Neural cell (in vitro differentiated cells): ENCODE measurements at regions not wholly inside any gene's neighbourhood (a gene's known extent, or its start where the extent isn't known, plus 50 kb on each side); places are given as distances from the start of the nearest gene placed in this dataset.

Source experiments
- H2AFZ ChIP-seq: fragments of 200-600, 300-800 bp; sonication (generic), shearing (Covaris generic); 2 replicates; pipeline ENCODE4 v1.6.0; 2014; ENCODE audit warnings: low read depth, mild to moderate bottlenecking, antibody characterized with exemption, low read length, moderate library complexity
- H3F3A ChIP-seq: fragments of 200-600 bp; shearing (Covaris generic); 2 replicates; pipeline ENCODE4 v1.6.1; 2016; ENCODE audit warnings: mild to moderate bottlenecking, moderate library complexity, mixed read lengths, antibody characterized with exemption, low read length; ENCODE audit not compliant: insufficient read depth, poor library complexity, severe bottlenecking
- H3K27ac ChIP-seq: fragments of 200-600, 300-800 bp; sonication (generic), shearing (Covaris generic); 2 replicates; pipeline ENCODE4 v1.5.1; 2014; ENCODE audit warnings: mild to moderate bottlenecking, low read length, moderate library complexity
- H3K27me3 ChIP-seq: fragments of 300-800, 200-600 bp; sonication (generic), shearing (Covaris generic); 2 replicates; pipeline ENCODE4 v1.6.0; 2014; ENCODE audit warnings: mild to moderate bottlenecking, low read depth, low read length, moderate library complexity; ENCODE audit not compliant: insufficient read depth
- H3K36me3 ChIP-seq: fragments of 300-800, 200-600 bp; sonication (generic), shearing (Covaris generic); 2 replicates; pipeline ENCODE4 v1.5.1; 2014; ENCODE audit warnings: mild to moderate bottlenecking, antibody characterized with exemption, low read length, moderate library complexity; ENCODE audit not compliant: insufficient read depth
- H3K4me2 ChIP-seq: fragments of 300-800, 200-600 bp; sonication (generic), shearing (Covaris generic); 2 replicates; pipeline ENCODE4 v1.6.0; 2014; ENCODE audit warnings: mild to moderate bottlenecking, low read length
- H3K4me3 ChIP-seq: fragments of 300-800, 200-600 bp; sonication (generic), shearing (Covaris generic); 2 replicates; pipeline ENCODE4 v1.5.1; 2014; ENCODE audit warnings: mild to moderate bottlenecking, low read length, moderate library complexity
- H3K79me2 ChIP-seq: fragments of 200-600 bp; shearing (Covaris generic); replicated peaks from 2 replicates; pipeline ENCODE4 v1.6.0; 2014; ENCODE audit warnings: mild to moderate bottlenecking, low read length, moderate library complexity; ENCODE audit not compliant: insufficient read depth
- H3K9ac ChIP-seq: fragments of 300-800, 200-600 bp; sonication (generic), shearing (Covaris generic); 2 replicates; pipeline ENCODE4 v1.6.1; 2016; ENCODE audit warnings: mild to moderate bottlenecking, low read length, mixed read lengths
- H3K9me2 ChIP-seq: fragments of 200-600 bp; shearing (Covaris generic); 2 replicates; pipeline ENCODE4 v1.6.1; 2016; ENCODE audit warnings: mild to moderate bottlenecking, low read length, mixed read lengths; ENCODE audit not compliant: insufficient read depth
- H3K9me3 ChIP-seq: fragments of 200-600, 300-800 bp; sonication (generic), shearing (Covaris generic); 2 replicates; pipeline ENCODE4 v1.6.1; 2016; ENCODE audit warnings: mild to moderate bottlenecking, mixed run types, low read length, moderate library complexity, mixed read lengths
- H4K20me1 ChIP-seq: fragments of 200-600 bp; shearing (Covaris generic); 2 replicates; pipeline ENCODE4 v1.6.1; 2016; ENCODE audit warnings: mild to moderate bottlenecking, mixed run types; ENCODE audit not compliant: insufficient read depth
- EP300 ChIP-seq: fragments of 450-650 bp; conservative IDR thresholded peaks from 2 replicates; pipeline ENCODE4 v1.6.1; 2014; ENCODE audit warnings: antibody characterized with exemption, mild to moderate bottlenecking, moderate library complexity; ENCODE audit not compliant: poor library complexity, severe bottlenecking
- EZH2 ChIP-seq: fragments of 200-600, 300-800 bp; shearing (Covaris generic), sonication (generic); IDR thresholded peaks from 2 replicates; pipeline ENCODE4 v1.6.1; 2014; ENCODE audit warnings: antibody characterized with exemption, low read length, borderline replicate concordance, mild to moderate bottlenecking; ENCODE audit not compliant: insufficient read depth, poor library complexity, severe bottlenecking
- MXI1 ChIP-seq: fragments of 450-650 bp; conservative IDR thresholded peaks from 2 replicates; pipeline ENCODE4 v1.6.1; 2014; ENCODE audit warnings: antibody characterized with exemption, mild to moderate bottlenecking; ENCODE audit not compliant: poor library complexity, severe bottlenecking
- POLR2AphosphoS5 ChIP-seq: IDR thresholded peaks from 2 replicates; pipeline ENCODE4 v1.6.1; 2012
- RAD21 ChIP-seq: fragments of 450-650 bp; conservative IDR thresholded peaks from 2 replicates; pipeline ENCODE4 v1.6.1; 2014; ENCODE audit warnings: antibody characterized with exemption, mild to moderate bottlenecking, moderate library complexity
- REST ChIP-seq: IDR thresholded peaks from 2 replicates; pipeline ENCODE4 v1.6.1; 2012; ENCODE audit warnings: borderline replicate concordance
- SMC3 ChIP-seq: fragments of 450-650 bp; conservative IDR thresholded peaks from 2 replicates; pipeline ENCODE4 v1.6.1; 2014; ENCODE audit warnings: antibody characterized with exemption, mild to moderate bottlenecking, moderate library complexity; ENCODE audit not compliant: poor library complexity
- TAF1 ChIP-seq: IDR thresholded peaks from 2 replicates; pipeline ENCODE4 v1.6.1; 2012; ENCODE audit warnings: low read depth
- TF ChIP-seq, protein P1 (sequence below): fragments of 450-650 bp; IDR thresholded peaks from 2 replicates; pipeline ENCODE4 v1.5.1; 2014; ENCODE audit warnings: antibody characterized with exemption, mild to moderate bottlenecking, moderate library complexity; ENCODE audit not compliant: poor library complexity, severe bottlenecking

DNA sequence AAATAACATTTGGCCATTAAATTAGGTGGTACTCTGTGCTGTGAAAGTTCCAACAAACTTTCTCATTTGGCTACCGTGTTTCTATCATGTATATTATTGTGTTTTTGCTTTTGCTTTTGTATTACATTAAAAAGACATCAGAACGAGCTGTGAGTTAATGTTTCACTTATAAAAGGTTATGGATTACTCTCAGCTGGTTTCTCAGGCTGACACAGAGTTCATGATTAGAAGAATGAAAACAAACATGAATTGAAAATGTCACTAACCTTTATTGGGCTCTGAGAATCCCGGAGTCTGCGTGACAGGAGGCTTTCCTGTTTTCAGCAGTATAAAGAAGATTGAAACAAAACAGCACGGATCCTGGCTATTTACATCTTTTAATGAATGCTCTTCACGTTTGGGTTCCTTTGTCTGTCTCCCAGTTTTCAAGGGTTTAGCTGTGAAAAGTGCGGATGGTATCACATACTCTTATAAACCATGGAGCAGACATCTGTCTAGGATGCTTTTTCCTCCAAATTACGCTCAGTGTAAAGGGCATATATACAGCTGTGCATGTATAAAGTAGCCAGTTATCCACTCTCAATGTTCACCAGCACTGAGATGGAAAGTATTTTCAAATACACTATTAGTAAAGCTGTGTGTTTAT, 153.6 kb downstream of the PTCSC3 start:
- Histone ChIP-seq H3K79me2 (no peaks in the 10 kb centered on the region), H3K9ac (no peak overlapping the region), H3K9me3 (no peaks in the 10 kb centered on the region), H3K4me2 (no peak overlapping the region), H3K9me2 (no peaks in the 10 kb centered on the region), H2AFZ (no peak overlapping the region), H3K27ac (no peak overlapping the region), H4K20me1 (no peaks in the 10 kb centered on the region), H3K27me3 (peaks cover 19% of the 10 kb centered on the region), H3K4me3 (peak overlapping the region; percentile 9), H3K36me3 (no peaks in the 10 kb centered on the region), H3F3A (peaks cover 5% of the 10 kb centered on the region)
- TF ChIP-seq, protein P1, sequence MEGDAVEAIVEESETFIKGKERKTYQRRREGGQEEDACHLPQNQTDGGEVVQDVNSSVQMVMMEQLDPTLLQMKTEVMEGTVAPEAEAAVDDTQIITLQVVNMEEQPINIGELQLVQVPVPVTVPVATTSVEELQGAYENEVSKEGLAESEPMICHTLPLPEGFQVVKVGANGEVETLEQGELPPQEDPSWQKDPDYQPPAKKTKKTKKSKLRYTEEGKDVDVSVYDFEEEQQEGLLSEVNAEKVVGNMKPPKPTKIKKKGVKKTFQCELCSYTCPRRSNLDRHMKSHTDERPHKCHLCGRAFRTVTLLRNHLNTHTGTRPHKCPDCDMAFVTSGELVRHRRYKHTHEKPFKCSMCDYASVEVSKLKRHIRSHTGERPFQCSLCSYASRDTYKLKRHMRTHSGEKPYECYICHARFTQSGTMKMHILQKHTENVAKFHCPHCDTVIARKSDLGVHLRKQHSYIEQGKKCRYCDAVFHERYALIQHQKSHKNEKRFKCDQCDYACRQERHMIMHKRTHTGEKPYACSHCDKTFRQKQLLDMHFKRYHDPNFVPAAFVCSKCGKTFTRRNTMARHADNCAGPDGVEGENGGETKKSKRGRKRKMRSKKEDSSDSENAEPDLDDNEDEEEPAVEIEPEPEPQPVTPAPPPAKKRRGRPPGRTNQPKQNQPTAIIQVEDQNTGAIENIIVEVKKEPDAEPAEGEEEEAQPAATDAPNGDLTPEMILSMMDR: no peak
- TF ChIP-seq EZH2 (no peak), TAF1 (no peak), POLR2AphosphoS5 (no peak), SMC3 (no peak), REST (no peak), MXI1 (no peak), EP300 (no peak), RAD21 (no peak)

DNA sequence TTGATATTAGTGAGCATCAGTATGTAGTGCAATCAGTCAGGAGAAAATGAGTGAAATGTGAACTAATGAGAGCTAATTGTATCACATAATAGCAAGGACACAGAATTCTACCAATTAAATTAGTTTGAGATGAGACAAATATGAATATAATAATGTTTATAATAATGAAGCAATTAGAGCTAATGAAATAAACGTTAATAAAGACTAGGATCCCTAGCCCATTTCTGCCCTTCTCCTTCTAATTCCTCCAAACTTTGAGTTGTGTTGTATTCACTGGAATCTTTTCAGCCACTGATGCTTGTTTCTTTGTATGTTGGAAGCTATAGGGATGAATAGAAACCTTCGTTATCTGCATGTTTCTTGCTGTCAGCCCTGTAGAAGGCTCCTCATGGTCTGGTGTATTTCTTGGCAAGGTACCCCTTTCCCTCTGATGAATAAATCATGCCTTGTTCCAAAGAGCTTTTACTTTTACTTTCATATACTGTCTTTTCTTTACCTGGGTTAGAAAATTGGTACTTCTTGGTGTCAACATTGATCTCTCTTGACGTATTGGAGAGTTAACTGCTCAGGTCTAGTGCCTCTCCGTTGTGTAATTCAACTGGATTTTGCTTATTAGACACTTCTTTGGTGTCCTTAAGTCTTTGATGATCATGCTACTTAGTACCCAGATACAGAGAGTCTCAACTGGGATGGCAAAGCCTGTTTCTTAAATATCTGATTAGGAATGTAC, 154.8 kb downstream of the PTCSC3 start:
- TF ChIP-seq EP300 (no peak), SMC3 (no peak), TAF1 (no peak), RAD21 (no peak), MXI1 (no peak), POLR2AphosphoS5 (no peak), REST (no peak), EZH2 (no peak)
- TF ChIP-seq, protein P1: no peak
- Histone ChIP-seq H2AFZ (no peak overlapping the region), H3K9ac (no peak overlapping the region), H4K20me1 (no peaks in the 10 kb centered on the region), H3K4me2 (no peak overlapping the region), H3K36me3 (no peaks in the 10 kb centered on the region), H3K9me2 (no peaks in the 10 kb centered on the region), H3F3A (peaks cover 5% of the 10 kb centered on the region), H3K9me3 (no peaks in the 10 kb centered on the region), H3K27me3 (peaks cover 19% of the 10 kb centered on the region), H3K4me3 (no peak overlapping the region), H3K27ac (no peak overlapping the region), H3K79me2 (no peaks in the 10 kb centered on the region)
